ENCODE measurements at regions not wholly inside any gene's neighbourhood (a gene's known extent, or its start where the extent isn't known, plus 50 kb on each side); places are given as distances from the start of the nearest gene placed in this dataset.

DNA sequence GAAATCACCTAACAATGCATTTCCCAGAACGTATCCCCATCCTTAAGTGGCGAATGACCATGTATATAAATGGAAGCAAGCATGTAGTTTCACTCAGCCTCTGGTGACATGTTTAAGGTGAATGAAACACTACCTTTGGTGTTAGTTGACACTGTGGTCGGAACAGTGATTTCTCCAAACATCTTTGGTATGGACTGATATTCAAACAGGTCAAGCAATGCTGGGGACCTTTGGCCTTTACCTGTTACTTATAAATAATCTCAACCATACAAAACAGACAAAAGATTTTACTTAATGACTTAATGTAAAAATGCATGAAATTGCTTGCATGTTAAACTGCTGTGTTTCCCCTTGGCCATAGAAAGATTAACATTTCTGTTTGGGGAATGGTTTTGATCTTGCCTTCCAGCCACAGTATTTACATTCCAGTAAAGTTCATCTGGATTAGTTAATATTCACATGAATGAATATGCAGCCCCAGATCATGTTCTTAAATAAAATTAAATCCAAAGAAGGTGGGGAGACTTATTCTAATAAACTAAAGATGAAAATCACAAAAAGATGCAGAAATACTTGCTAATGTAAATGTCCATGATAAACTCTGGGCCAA, 74.4 kb upstream of the HES1 start:
- TF ChIP-seq, protein P1, sequence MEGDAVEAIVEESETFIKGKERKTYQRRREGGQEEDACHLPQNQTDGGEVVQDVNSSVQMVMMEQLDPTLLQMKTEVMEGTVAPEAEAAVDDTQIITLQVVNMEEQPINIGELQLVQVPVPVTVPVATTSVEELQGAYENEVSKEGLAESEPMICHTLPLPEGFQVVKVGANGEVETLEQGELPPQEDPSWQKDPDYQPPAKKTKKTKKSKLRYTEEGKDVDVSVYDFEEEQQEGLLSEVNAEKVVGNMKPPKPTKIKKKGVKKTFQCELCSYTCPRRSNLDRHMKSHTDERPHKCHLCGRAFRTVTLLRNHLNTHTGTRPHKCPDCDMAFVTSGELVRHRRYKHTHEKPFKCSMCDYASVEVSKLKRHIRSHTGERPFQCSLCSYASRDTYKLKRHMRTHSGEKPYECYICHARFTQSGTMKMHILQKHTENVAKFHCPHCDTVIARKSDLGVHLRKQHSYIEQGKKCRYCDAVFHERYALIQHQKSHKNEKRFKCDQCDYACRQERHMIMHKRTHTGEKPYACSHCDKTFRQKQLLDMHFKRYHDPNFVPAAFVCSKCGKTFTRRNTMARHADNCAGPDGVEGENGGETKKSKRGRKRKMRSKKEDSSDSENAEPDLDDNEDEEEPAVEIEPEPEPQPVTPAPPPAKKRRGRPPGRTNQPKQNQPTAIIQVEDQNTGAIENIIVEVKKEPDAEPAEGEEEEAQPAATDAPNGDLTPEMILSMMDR (IDR thresholded peaks at IDR 0.05): no peak
- TF ChIP-seq POLR2AphosphoS5 (IDR thresholded peaks at IDR 0.05) (no peak), POLR2A (IDR thresholded peaks at IDR 0.05) (no peak)

Data from suprapubic skin (tissue), 4 donors.